K562 (cell line): ENCODE measurements at regions not wholly inside any gene's neighbourhood (a gene's known extent, or its start where the extent isn't known, plus 50 kb on each side); places are given as distances from the start of the nearest gene placed in this dataset.
A peak's percentile ranks its signal among the peaks of the same experiment; 100 is the strongest.
"Not testable (repeated sequence)": the region's sequence is repeated elsewhere in the genome, so short reads cannot be mapped to it uniquely, and the experiment has no call there.

Source experiments
- ATAC-seq: fragments of 200-7000 bp; cut with Tn5 transposase; 3 replicates; pipeline ENCODE4 v1.9.1; 2020; ENCODE audit warnings: moderate library complexity
- BruUV-seq: library from RNA; stranded (reverse); fragments of 400-500 nt; replicated peaks from 2 replicates; lab custom pipeline; 2021; lab: Mats Ljungman, UMichigan
- CTCF ChIA-PET: fragments of 300-600 bp; formaldehyde crosslinking; extraction: SDS; loops from one replicate; lab custom pipeline; 2021; ENCODE audit warnings: low intra/inter-chr PET ratio; lab: Yijun Ruan, JAX
- POLR2A ChIA-PET: fragments of 300-600, 350-650 bp; sonication (Branson Sonifier 250); formaldehyde crosslinking; extraction: SDS; loops from one replicate; lab custom pipeline; 2021; ENCODE audit warnings: antibody characterized with exemption, inconsistent platforms; lab: Yijun Ruan, JAX
- DNase-seq, 4 experiments: peaks; one replicate each; pipeline versions ENCODE4 v3.0.0 to v3.0.0-alpha.2; 2011 to 2018; ENCODE audit warnings: low spot score in 3 of 4, mixed read lengths in 3 of 4; ENCODE audit errors: extremely low read depth in 1 of 4
- FAIRE-seq: peaks from 2 replicates; lab custom pipeline; 2011; peaks lifted over from hg19 to GRCh38; lab: Jason Lieb, UNC
- H2AFZ ChIP-seq: 2 replicates; pipeline ENCODE4 v1.6.0; 2011; ENCODE audit warnings: low read depth, low read length, control low read depth, inconsistent platforms
- H3K27ac ChIP-seq: fragments of 200-600 bp; 3 replicates; pipeline ENCODE4 v1.8.0; 2011; ENCODE audit warnings: low read depth, mild to moderate bottlenecking, control low read depth, inconsistent platforms, low read length, moderate library complexity, mixed read lengths; ENCODE audit errors: extremely low read depth
- H3K27me3 ChIP-seq, 2 experiments: fragments of 300-600 bp in 1 of 2; 2 replicates in 1 of 2; 3 replicates in 1 of 2; pipeline versions ENCODE4 v1.6.0 to v1.8.0; 2011; ENCODE audit warnings: inconsistent platforms in 2 of 2, low read length in 2 of 2, mild to moderate bottlenecking in 1 of 2, mixed read lengths in 1 of 2, moderate library complexity in 1 of 2; ENCODE audit not compliant: control insufficient read depth in 2 of 2, insufficient read depth in 2 of 2
- H3K36me3 ChIP-seq: fragments of 300-600 bp; 3 replicates; pipeline ENCODE4 v1.8.0; 2011; ENCODE audit warnings: mild to moderate bottlenecking, low read length, inconsistent platforms; ENCODE audit not compliant: control insufficient read depth, insufficient read depth
- H3K4me1 ChIP-seq, 2 experiments: fragments of 200-600 bp in 1 of 2; replicated peaks in 1 of 2; 2 replicates in 1 of 2; 3 replicates in 1 of 2; pipeline versions ENCODE4 v1.5.1 to v1.8.0; 2011; ENCODE audit warnings: inconsistent platforms in 2 of 2, low read length in 2 of 2, mild to moderate bottlenecking in 1 of 2, mixed read lengths in 1 of 2, moderate library complexity in 1 of 2; ENCODE audit not compliant: control insufficient read depth in 2 of 2, insufficient read depth in 2 of 2
- H3K4me2 ChIP-seq: 2 replicates; pipeline ENCODE4 v1.6.1; 2011; ENCODE audit warnings: low read length, control low read depth, inconsistent platforms, mixed read lengths; ENCODE audit not compliant: insufficient read depth
- H3K4me3 ChIP-seq: fragments of 200-600 bp; sonication (generic), shearing (Covaris generic); 2 replicates; pipeline ENCODE4 v1.5.1; 2016; ENCODE audit warnings: control low read depth, inconsistent platforms
- H3K79me2 ChIP-seq: fragments of 200-600 bp; 3 replicates; pipeline ENCODE4 v1.8.0; 2011; ENCODE audit warnings: low read length, inconsistent platforms; ENCODE audit not compliant: control insufficient read depth, insufficient read depth
- H3K9ac ChIP-seq, 2 experiments: 2 replicates each; pipeline versions ENCODE4 v1.6.0 to v1.6.1; 2011; ENCODE audit warnings: low read depth in 2 of 2, low read length in 2 of 2, control low read depth in 1 of 2, inconsistent platforms in 1 of 2, mild to moderate bottlenecking in 1 of 2, mixed read lengths in 1 of 2; ENCODE audit not compliant: insufficient read depth in 1 of 2
- H3K9me1 ChIP-seq: one replicate; pipeline ENCODE4 v1.6.0; 2011; ENCODE audit warnings: inconsistent platforms, mild to moderate bottlenecking, low read length, moderate library complexity; ENCODE audit not compliant: control insufficient read depth, insufficient read depth
- H3K9me3 ChIP-seq: replicated peaks from 2 replicates; pipeline ENCODE4 v1.5.1; 2011; ENCODE audit warnings: low read depth, low read length, inconsistent platforms; ENCODE audit not compliant: control insufficient read depth, insufficient read depth
- H4K20me1 ChIP-seq: replicated peaks from 2 replicates; pipeline ENCODE4 v1.6.1; 2011; ENCODE audit warnings: low read length, inconsistent platforms, mixed read lengths; ENCODE audit not compliant: control insufficient read depth, insufficient read depth
- WGBS: fragments of 100-300 bp; shearing (Covaris generic); methylation state at CpG from one replicate; pipeline ENCODE4 v1.1.6; 2016; ENCODE audit warnings: low coverage, mixed read lengths; ENCODE audit not compliant: insufficient coverage; ENCODE audit errors: missing lambda C conversion rate; 5-methylcytosine and 5-hydroxymethylcytosine counted together
- in situ Hi-C: fragments of 300-500 bp; cut with MboI; formaldehyde crosslinking; loops from 4 replicates; pipeline ENCODE4 v1.15.0; 2018; ENCODE audit warnings: inconsistent platforms, mixed read lengths
- intact Hi-C: fragments of 100-400 bp; cut with micrococcal nuclease; formaldehyde crosslinking; loops from 2 replicates; pipeline ENCODE4 v1.14.2; 2022

GRCh38 chr2:111451692-111452199 lies 331.0 kb downstream of the BCL2L11 start:
- ATAC-seq, H3K4me3 ChIP-seq, CTCF ChIA-PET: not testable (repeated sequence)

GRCh38 chr2:111452208-111452607 lies 331.5 kb downstream of the BCL2L11 start:
- Histone ChIP-seq H3K9ac (peak overlapping the region in 1 of 2 experiments; percentile 44; a peak in 3 of 4 replicates), H3K27ac (peak overlapping the region; percentile 64; the same call in 1 of the 3 replicates), H3K4me2 (peak overlapping the region; percentile 55), H3K79me2 (peaks cover 39% of the 10 kb centered on the region)
- FAIRE-seq = peak; percentile 51
- WGBS = 0% methylated on average over 4 of the region's 7 CpGs
- H3K9me3 ChIP-seq, H3K27me3 ChIP-seq, intact Hi-C loops, DNase-seq, H3K36me3 ChIP-seq, H2AFZ ChIP-seq, CTCF ChIA-PET, H3K9me1 ChIP-seq, in situ Hi-C loops, H3K4me1 ChIP-seq, H4K20me1 ChIP-seq, POLR2A ChIA-PET, H3K4me3 ChIP-seq, BruUV-seq: not testable (repeated sequence)
- peak; percentile 13 for ATAC-seq

More at GRCh38 chr2:111451692-111452199, 331.0 kb downstream of the BCL2L11 start:
- in situ Hi-C loops, BruUV-seq, H3K36me3 ChIP-seq, intact Hi-C loops, H3K27me3 ChIP-seq, DNase-seq, H4K20me1 ChIP-seq, H2AFZ ChIP-seq, POLR2A ChIA-PET, FAIRE-seq, H3K9me1 ChIP-seq, H3K4me1 ChIP-seq, H3K9me3 ChIP-seq: not testable (repeated sequence)
- Histone ChIP-seq H3K79me2 (peaks cover 37% of the 10 kb centered on the region), H3K4me2 (peak overlapping the region; percentile 55), H3K27ac (peak overlapping the region; percentile 64; the same call in 2 of the 3 replicates), H3K9ac (peak overlapping the region in 1 of 2 experiments; percentile 44; a peak in 2 of 4 replicates)
- 7% methylated on average over 3 of the region's 9 CpGs for WGBS

- H2AFZ ChIP-seq, H3K9me1 ChIP-seq, FAIRE-seq, H3K4me1 ChIP-seq, DNase-seq, H4K20me1 ChIP-seq, POLR2A ChIA-PET, H3K4me3 ChIP-seq, H3K27me3 ChIP-seq, intact Hi-C loops, CTCF ChIA-PET, H3K9ac ChIP-seq, in situ Hi-C loops, H3K4me2 ChIP-seq, H3K36me3 ChIP-seq, H3K9me3 ChIP-seq, BruUV-seq, H3K27ac ChIP-seq: not testable (repeated sequence)
- peaks cover 43% of the 10 kb centered on the region for H3K79me2 ChIP-seq
- no CpG with 5 or more reads among the region's 2 CpGs for WGBS
- peak; percentile 13 for ATAC-seq
Measured at GRCh38 chr2:111453308-111453707, 332.6 kb downstream of the BCL2L11 start.

GRCh38 chr2:111453816-111454215 lies 333.1 kb downstream of the BCL2L11 start:
- H3K27ac ChIP-seq, H3K9me1 ChIP-seq, CTCF ChIA-PET, in situ Hi-C loops, H2AFZ ChIP-seq, H3K4me1 ChIP-seq, intact Hi-C loops, H3K27me3 ChIP-seq, DNase-seq, H3K4me3 ChIP-seq, H4K20me1 ChIP-seq, FAIRE-seq, H3K36me3 ChIP-seq, H3K9ac ChIP-seq, H3K9me3 ChIP-seq, POLR2A ChIA-PET, H3K4me2 ChIP-seq, BruUV-seq: not testable (repeated sequence)
- no CpG with 5 or more reads among the region's 2 CpGs for WGBS
- peak; percentile 49 for ATAC-seq
- H3K79me2 ChIP-seq = peaks cover 48% of the 10 kb centered on the region
